K562 (cell line): ENCODE measurements at regions not wholly inside any gene's neighbourhood (a gene's known extent, or its start where the extent isn't known, plus 50 kb on each side); places are given as distances from the start of the nearest gene placed in this dataset.

Experiments
- ATAC-seq: fragments of 200-7000 bp; cut with Tn5 transposase; 3 replicates; pipeline ENCODE4 v1.9.1; 2020; ENCODE audit warnings: moderate library complexity
- BruUV-seq: library from RNA; stranded (reverse); fragments of 400-500 nt; replicated peaks from 2 replicates; lab custom pipeline; 2021; lab: Mats Ljungman, UMichigan
- CTCF ChIA-PET: fragments of 300-600 bp; formaldehyde crosslinking; extraction: SDS; loops from one replicate; lab custom pipeline; 2021; ENCODE audit warnings: low intra/inter-chr PET ratio; lab: Yijun Ruan, JAX
- POLR2A ChIA-PET: fragments of 300-600, 350-650 bp; sonication (Branson Sonifier 250); formaldehyde crosslinking; extraction: SDS; loops from one replicate; lab custom pipeline; 2021; ENCODE audit warnings: antibody characterized with exemption, inconsistent platforms; lab: Yijun Ruan, JAX
- DNase-seq, 4 experiments: peaks; one replicate each; pipeline versions ENCODE4 v3.0.0 to v3.0.0-alpha.2; 2011 to 2018; ENCODE audit warnings: low spot score in 3 of 4, mixed read lengths in 3 of 4; ENCODE audit errors: extremely low read depth in 1 of 4
- FAIRE-seq: peaks from 2 replicates; lab custom pipeline; 2011; peaks lifted over from hg19 to GRCh38; lab: Jason Lieb, UNC
- H2AFZ ChIP-seq: 2 replicates; pipeline ENCODE4 v1.6.0; 2011; ENCODE audit warnings: low read depth, low read length, control low read depth, inconsistent platforms
- H3K27ac ChIP-seq: fragments of 200-600 bp; 3 replicates; pipeline ENCODE4 v1.8.0; 2011; ENCODE audit warnings: low read depth, mild to moderate bottlenecking, control low read depth, inconsistent platforms, low read length, moderate library complexity, mixed read lengths; ENCODE audit errors: extremely low read depth
- H3K27me3 ChIP-seq, 2 experiments: fragments of 300-600 bp in 1 of 2; 2 replicates in 1 of 2; 3 replicates in 1 of 2; pipeline versions ENCODE4 v1.6.0 to v1.8.0; 2011; ENCODE audit warnings: inconsistent platforms in 2 of 2, low read length in 2 of 2, mild to moderate bottlenecking in 1 of 2, mixed read lengths in 1 of 2, moderate library complexity in 1 of 2; ENCODE audit not compliant: control insufficient read depth in 2 of 2, insufficient read depth in 2 of 2
- H3K36me3 ChIP-seq: fragments of 300-600 bp; 3 replicates; pipeline ENCODE4 v1.8.0; 2011; ENCODE audit warnings: mild to moderate bottlenecking, low read length, inconsistent platforms; ENCODE audit not compliant: control insufficient read depth, insufficient read depth
- H3K4me1 ChIP-seq, 2 experiments: fragments of 200-600 bp in 1 of 2; replicated peaks in 1 of 2; 2 replicates in 1 of 2; 3 replicates in 1 of 2; pipeline versions ENCODE4 v1.5.1 to v1.8.0; 2011; ENCODE audit warnings: inconsistent platforms in 2 of 2, low read length in 2 of 2, mild to moderate bottlenecking in 1 of 2, mixed read lengths in 1 of 2, moderate library complexity in 1 of 2; ENCODE audit not compliant: control insufficient read depth in 2 of 2, insufficient read depth in 2 of 2
- H3K4me2 ChIP-seq: 2 replicates; pipeline ENCODE4 v1.6.1; 2011; ENCODE audit warnings: low read length, control low read depth, inconsistent platforms, mixed read lengths; ENCODE audit not compliant: insufficient read depth
- H3K4me3 ChIP-seq: fragments of 200-600 bp; sonication (generic), shearing (Covaris generic); 2 replicates; pipeline ENCODE4 v1.5.1; 2016; ENCODE audit warnings: control low read depth, inconsistent platforms
- H3K79me2 ChIP-seq: fragments of 200-600 bp; 3 replicates; pipeline ENCODE4 v1.8.0; 2011; ENCODE audit warnings: low read length, inconsistent platforms; ENCODE audit not compliant: control insufficient read depth, insufficient read depth
- H3K9ac ChIP-seq, 2 experiments: 2 replicates each; pipeline versions ENCODE4 v1.6.0 to v1.6.1; 2011; ENCODE audit warnings: low read depth in 2 of 2, low read length in 2 of 2, control low read depth in 1 of 2, inconsistent platforms in 1 of 2, mild to moderate bottlenecking in 1 of 2, mixed read lengths in 1 of 2; ENCODE audit not compliant: insufficient read depth in 1 of 2
- H3K9me1 ChIP-seq: one replicate; pipeline ENCODE4 v1.6.0; 2011; ENCODE audit warnings: inconsistent platforms, mild to moderate bottlenecking, low read length, moderate library complexity; ENCODE audit not compliant: control insufficient read depth, insufficient read depth
- H3K9me3 ChIP-seq: replicated peaks from 2 replicates; pipeline ENCODE4 v1.5.1; 2011; ENCODE audit warnings: low read depth, low read length, inconsistent platforms; ENCODE audit not compliant: control insufficient read depth, insufficient read depth
- H4K20me1 ChIP-seq: replicated peaks from 2 replicates; pipeline ENCODE4 v1.6.1; 2011; ENCODE audit warnings: low read length, inconsistent platforms, mixed read lengths; ENCODE audit not compliant: control insufficient read depth, insufficient read depth
- AFF1 ChIP-seq, 2 experiments: fragments of 450-650 bp; IDR thresholded peaks; 2 replicates each; pipeline ENCODE4 v1.6.1; 2018; ENCODE audit warnings: mild to moderate bottlenecking in 2 of 2, low read depth in 1 of 2; ENCODE audit not compliant: partially characterized antibody in 2 of 2
- HOXB6 ChIP-seq: fragments of 250-450 bp; sonication (Bioruptor Pico); IDR thresholded peaks from 2 replicates; pipeline ENCODE4 v1.5.1; 2022; ENCODE audit warnings: mild to moderate bottlenecking, borderline replicate concordance
- KDM4B ChIP-seq, 2 experiments: fragments of 450-650 bp in 1 of 2; sonication (generic) in 1 of 2; IDR thresholded peaks; 2 replicates each; pipeline ENCODE4 v1.6.1; 2016 to 2017; ENCODE audit warnings: borderline replicate concordance in 2 of 2, antibody characterized with exemption in 1 of 2, low read depth in 1 of 2, mild to moderate bottlenecking in 1 of 2
- MAFF ChIP-seq: IDR thresholded peaks from 2 replicates; pipeline ENCODE4 v1.6.1; 2012; ENCODE audit warnings: low read length, improper control_type of control experiment
- MLLT1 ChIP-seq, 2 experiments: fragments of 450-650 bp; IDR thresholded peaks; 2 replicates each; pipeline ENCODE4 v1.6.1; 2016
- NCOA1 ChIP-seq: fragments of 450-650 bp; IDR thresholded peaks from 2 replicates; pipeline ENCODE4 v1.6.1; 2016; ENCODE audit warnings: low read depth
- PCBP1 ChIP-seq: fragments of 200-400 bp; formaldehyde crosslinking; IDR thresholded peaks from 2 replicates; pipeline ENCODE4 v1.6.1; 2018; ENCODE audit warnings: mild to moderate bottlenecking, low read depth, low read length; ENCODE audit not compliant: poor library complexity, severe bottlenecking
- SREBF1 ChIP-seq: fragments of 150-350 bp; IDR thresholded peaks from 2 replicates; pipeline ENCODE4 v1.6.1; 2014; ENCODE audit warnings: antibody characterized with exemption, low read depth, low read length, borderline replicate concordance
- THRA ChIP-seq: fragments of 450-650 bp; IDR thresholded peaks from 2 replicates; pipeline ENCODE4 v1.6.1; 2017; ENCODE audit warnings: mild to moderate bottlenecking, moderate library complexity
- WGBS: fragments of 100-300 bp; shearing (Covaris generic); methylation state at CpG from one replicate; pipeline ENCODE4 v1.1.6; 2016; ENCODE audit warnings: low coverage, mixed read lengths; ENCODE audit not compliant: insufficient coverage; ENCODE audit errors: missing lambda C conversion rate; 5-methylcytosine and 5-hydroxymethylcytosine counted together
- in situ Hi-C: fragments of 300-500 bp; cut with MboI; formaldehyde crosslinking; loops from 4 replicates; pipeline ENCODE4 v1.15.0; 2018; ENCODE audit warnings: inconsistent platforms, mixed read lengths
- intact Hi-C: fragments of 100-400 bp; cut with micrococcal nuclease; formaldehyde crosslinking; loops from 2 replicates; pipeline ENCODE4 v1.14.2; 2022

- ATAC-seq (no peak), FAIRE-seq (no peak)
Measured at GRCh38 chr22:48796310-48797015, 1031.2 kb downstream of the BRD1 start.

More at GRCh38 chr22:48796310-48797015, 1031.2 kb downstream of the BRD1 start:
- H4K20me1 ChIP-seq = no peaks in the 10 kb centered on the region
- in situ Hi-C loops = no loop called here
- no peaks in the 10 kb centered on the region for H3K4me1 ChIP-seq
- TF ChIP-seq HOXB6 (no peak), THRA (no peak), AFF1 (IDR thresholded peaks at IDR 0.05; ENCODE audit: low read depth in 1 of 2, partially characterized antibody in 2 of 2) (no peak), MLLT1 (IDR thresholded peaks at IDR 0.05) (no peak), MAFF (no peak), PCBP1 (no peak), NCOA1 (no peak), KDM4B (IDR thresholded peaks at IDR 0.05; ENCODE audit: borderline replicate concordance in 2 of 2, low read depth in 1 of 2) (no peak), SREBF1 (no peak)
- no peak overlapping the region for H3K4me2 ChIP-seq
- H2AFZ ChIP-seq = no peak overlapping the region
- H3K27me3 ChIP-seq = no peaks in the 10 kb centered on the region; a peak in 1 of 5 replicates
- no peak overlapping the region for H3K4me3 ChIP-seq
- no TSS peak for BruUV-seq
- no peaks in the 10 kb centered on the region for H3K79me2 ChIP-seq
- H3K36me3 ChIP-seq = no peaks in the 10 kb centered on the region
- H3K9ac ChIP-seq = no peak overlapping the region
- H3K9me1 ChIP-seq = no peaks in the 10 kb centered on the region
- POLR2A ChIA-PET = interaction anchor here (0.6 kb wide), 1 partner anchor 125 kb away, joined by 4 read pairs; no protein-coding TSS in a partner anchor
- no peaks in the 10 kb centered on the region for H3K9me3 ChIP-seq
- WGBS = under 1% methylated on average over 13 of the region's 14 CpGs
- no peak overlapping the region for H3K27ac ChIP-seq
- CTCF ChIA-PET = no interaction called here
- intact Hi-C loops = no loop called here
- no peak for DNase-seq
